ENCODE measurements at regions not wholly inside any gene's neighbourhood (a gene's known extent, or its start where the extent isn't known, plus 50 kb on each side); places are given as distances from the start of the nearest gene placed in this dataset.
"Not testable (repeated sequence)": the region's sequence is repeated elsewhere in the genome, so short reads cannot be mapped to it uniquely, and the experiment has no call there.

GRCh38 chr16:59545721-59546120 is 811.6 kb upstream of the GOT2 start:
- TF ChIP-seq, protein P1, sequence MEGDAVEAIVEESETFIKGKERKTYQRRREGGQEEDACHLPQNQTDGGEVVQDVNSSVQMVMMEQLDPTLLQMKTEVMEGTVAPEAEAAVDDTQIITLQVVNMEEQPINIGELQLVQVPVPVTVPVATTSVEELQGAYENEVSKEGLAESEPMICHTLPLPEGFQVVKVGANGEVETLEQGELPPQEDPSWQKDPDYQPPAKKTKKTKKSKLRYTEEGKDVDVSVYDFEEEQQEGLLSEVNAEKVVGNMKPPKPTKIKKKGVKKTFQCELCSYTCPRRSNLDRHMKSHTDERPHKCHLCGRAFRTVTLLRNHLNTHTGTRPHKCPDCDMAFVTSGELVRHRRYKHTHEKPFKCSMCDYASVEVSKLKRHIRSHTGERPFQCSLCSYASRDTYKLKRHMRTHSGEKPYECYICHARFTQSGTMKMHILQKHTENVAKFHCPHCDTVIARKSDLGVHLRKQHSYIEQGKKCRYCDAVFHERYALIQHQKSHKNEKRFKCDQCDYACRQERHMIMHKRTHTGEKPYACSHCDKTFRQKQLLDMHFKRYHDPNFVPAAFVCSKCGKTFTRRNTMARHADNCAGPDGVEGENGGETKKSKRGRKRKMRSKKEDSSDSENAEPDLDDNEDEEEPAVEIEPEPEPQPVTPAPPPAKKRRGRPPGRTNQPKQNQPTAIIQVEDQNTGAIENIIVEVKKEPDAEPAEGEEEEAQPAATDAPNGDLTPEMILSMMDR (conservative IDR thresholded peaks at IDR 0.05): no peak
- no peak overlapping the region for H3K27ac ChIP-seq

DNA sequence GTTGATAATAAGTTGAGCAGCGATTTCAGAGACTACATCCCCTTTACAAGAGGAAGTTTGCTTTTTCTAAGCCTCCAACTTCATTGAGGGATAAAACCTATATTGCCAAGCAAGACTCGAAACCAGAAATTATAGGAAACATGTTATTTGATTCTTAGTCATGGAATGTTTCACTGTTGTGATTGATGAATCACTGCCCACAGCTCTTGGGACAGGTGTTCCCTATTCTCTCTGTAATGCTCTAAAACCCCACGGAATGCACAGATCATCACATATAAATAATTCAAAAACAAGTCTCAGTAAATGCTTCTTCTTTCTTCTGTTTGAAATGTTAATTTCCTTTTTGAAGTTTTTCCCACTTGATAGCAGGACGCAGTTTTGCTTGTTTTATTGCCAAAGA is 809.5 kb upstream of the GOT2 start:
- no peak overlapping the region for H3K27ac ChIP-seq
- TF ChIP-seq, protein P1 (conservative IDR thresholded peaks at IDR 0.05): no peak

DNA sequence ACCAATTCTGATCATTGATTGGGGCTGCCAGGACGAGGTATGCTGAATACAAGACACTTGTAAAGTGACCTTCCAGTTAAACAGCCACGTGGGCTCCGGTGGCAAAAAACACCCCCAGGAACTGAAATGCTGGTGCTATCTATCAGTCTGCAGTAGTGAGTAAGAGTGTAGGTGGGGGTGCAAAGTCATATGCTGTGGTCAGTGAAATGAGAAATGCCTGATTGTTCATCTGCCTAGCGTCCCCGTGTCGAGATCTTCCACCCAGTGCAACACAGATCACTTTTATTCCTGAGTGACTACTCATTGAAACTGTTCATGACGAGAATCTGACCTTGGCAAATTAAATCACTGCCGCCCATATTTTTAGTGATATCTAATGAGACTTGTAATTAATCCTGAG is 806.5 kb upstream of the GOT2 start:
- H3K27ac ChIP-seq: no peak overlapping the region
- TF ChIP-seq, protein P1 (conservative IDR thresholded peaks at IDR 0.05): no peak

- TF ChIP-seq, protein P1 (conservative IDR thresholded peaks at IDR 0.05): no peak
- no peak overlapping the region for H3K27ac ChIP-seq
Measured at GRCh38 chr16:59535298-59535697, 801.2 kb upstream of the GOT2 start.

- TF ChIP-seq, protein P1 (conservative IDR thresholded peaks at IDR 0.05): no peak
Measured at GRCh38 chr16:59527206-59527997, 793.3 kb upstream of the GOT2 start.

GRCh38 chr16:59522826-59523225 is 788.7 kb upstream of the GOT2 start:
- TF ChIP-seq, protein P1 (conservative IDR thresholded peaks at IDR 0.05): no peak
- no peak overlapping the region for H3K27ac ChIP-seq

More at GRCh38 chr16:59527206-59527997, 793.3 kb upstream of the GOT2 start:
- H3K27ac ChIP-seq: no peak overlapping the region

- H3K27ac ChIP-seq: not testable (repeated sequence)
Measured at GRCh38 chr16:59518721-59519120, 784.6 kb upstream of the GOT2 start.

- TF ChIP-seq, protein P1 (conservative IDR thresholded peaks at IDR 0.05): no peak
- H3K27ac ChIP-seq: no peak overlapping the region
Measured at GRCh38 chr16:59514651-59515050, 780.5 kb upstream of the GOT2 start.
